ENCODE measurements at regions not wholly inside any gene's neighbourhood (a gene's known extent, or its start where the extent isn't known, plus 50 kb on each side); places are given as distances from the start of the nearest gene placed in this dataset.
"Not testable (repeated sequence)": the region's sequence is repeated elsewhere in the genome, so short reads cannot be mapped to it uniquely, and the experiment has no call there.

GRCh38 chr21:18970941-18971340 lies 567.4 kb upstream of the TMPRSS15 start:
- DNase-seq = no peak

DNA sequence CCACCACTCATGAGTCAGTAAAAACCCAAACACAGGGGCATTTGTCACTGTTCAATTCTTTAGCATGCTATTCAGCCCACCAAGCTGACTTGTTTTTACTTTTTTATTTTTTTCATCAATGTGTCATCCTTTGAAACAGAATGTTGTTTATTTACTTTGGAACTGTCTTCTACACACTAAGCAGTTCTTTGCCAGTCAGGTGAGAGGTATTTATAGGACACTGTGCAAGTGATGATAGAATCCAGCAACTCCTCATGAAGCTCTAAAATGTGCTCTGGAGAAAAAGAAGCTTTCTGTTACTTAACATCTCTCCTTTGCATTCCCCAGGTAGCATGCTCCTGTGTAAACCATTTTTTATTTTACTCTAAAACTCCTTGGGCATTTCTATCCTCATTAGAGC lies 582.0 kb upstream of the TMPRSS15 start:
- DNase-seq = no peak

DNA sequence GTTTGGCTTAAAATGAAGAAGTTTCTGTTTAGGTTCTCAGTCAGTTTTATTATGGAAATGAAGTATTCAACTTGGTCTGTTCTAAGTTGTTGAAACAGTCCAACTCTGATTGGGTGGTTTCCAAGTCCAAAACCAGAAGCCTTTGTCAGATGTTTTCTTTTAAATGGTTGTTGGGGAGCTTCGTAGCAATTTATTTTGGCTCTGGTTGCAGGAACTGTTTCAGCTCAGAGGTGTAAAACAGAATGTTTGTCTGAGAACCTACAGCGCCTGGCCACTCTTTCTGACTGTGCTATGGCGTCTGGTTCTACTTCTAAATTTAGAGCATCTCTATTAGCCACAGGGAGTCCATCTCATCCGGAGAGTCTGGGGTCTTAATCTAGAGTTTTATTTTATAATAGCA lies 582.6 kb upstream of the TMPRSS15 start:
- no peak for DNase-seq

- DNase-seq = no peak
Observed at GRCh38 chr21:18987520-18988026, 584.0 kb upstream of the TMPRSS15 start.

DNA sequence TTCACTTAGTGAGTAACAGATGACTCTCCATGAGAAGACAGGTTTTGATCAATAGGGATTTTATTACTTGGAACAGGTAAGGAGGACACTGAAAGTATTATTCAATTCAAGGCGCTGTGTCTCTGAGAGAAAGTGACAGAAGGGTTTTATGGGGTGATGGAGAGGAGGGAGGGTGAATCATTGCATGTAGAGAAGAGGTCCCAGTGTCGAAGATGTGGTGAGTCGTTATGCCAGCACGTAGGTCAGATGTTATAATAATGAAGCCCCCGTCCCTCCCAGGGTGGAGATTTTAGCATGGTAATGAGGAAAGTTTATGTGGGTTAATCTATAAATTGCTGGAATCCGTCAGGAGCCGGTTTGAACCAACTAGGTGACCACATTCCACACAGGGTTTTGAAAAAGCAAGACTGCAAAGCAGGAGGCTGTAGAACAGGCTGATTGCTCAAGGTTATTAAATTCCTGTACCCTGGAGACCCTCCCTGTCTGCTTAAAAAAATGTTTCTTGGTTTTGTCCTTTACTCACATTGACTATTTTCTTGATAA lies 586.4 kb upstream of the TMPRSS15 start:
- DNase-seq = no peak

- DNase-seq = no peak
Observed at GRCh38 chr21:18991846-18992245, 588.3 kb upstream of the TMPRSS15 start.

DNA sequence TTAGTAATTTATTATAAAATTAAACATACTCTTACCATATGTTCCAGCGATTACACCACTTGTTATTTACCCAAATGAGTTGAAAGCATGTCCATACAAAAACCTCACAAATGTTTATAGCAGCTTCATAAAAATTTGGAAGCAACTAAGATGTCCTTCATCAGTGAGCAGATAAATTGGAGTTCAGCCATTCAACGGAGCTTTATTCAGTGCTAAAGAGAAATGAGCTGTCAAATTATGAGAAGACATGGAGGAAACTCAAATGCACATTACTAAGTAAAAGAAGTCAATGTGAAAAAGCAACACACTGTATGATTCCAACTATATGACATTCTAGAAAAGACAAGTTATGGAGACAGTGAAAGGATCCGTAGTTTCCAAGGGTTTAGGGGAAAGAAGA lies 606.7 kb upstream of the TMPRSS15 start:
- no peak for DNase-seq

GRCh38 chr21:19010996-19011395 lies 607.4 kb upstream of the TMPRSS15 start:
- no peak for DNase-seq

- DNase-seq = no peak
Observed at GRCh38 chr21:19011451-19011850, 607.9 kb upstream of the TMPRSS15 start.

GRCh38 chr21:19013916-19014315 lies 610.3 kb upstream of the TMPRSS15 start:
- no peak for DNase-seq

GRCh38 chr21:19018529-19018928 lies 614.9 kb upstream of the TMPRSS15 start:
- no peak for DNase-seq

GRCh38 chr21:19022978-19023377 lies 619.4 kb upstream of the TMPRSS15 start:
- DNase-seq = no peak

- DNase-seq = no peak
Observed at GRCh38 chr21:19026911-19027310, 623.3 kb upstream of the TMPRSS15 start.

GRCh38 chr21:19029816-19030215 lies 626.2 kb upstream of the TMPRSS15 start:
- DNase-seq = no peak

- DNase-seq = no peak
Observed at GRCh38 chr21:19031953-19032352, 628.4 kb upstream of the TMPRSS15 start.

DNA sequence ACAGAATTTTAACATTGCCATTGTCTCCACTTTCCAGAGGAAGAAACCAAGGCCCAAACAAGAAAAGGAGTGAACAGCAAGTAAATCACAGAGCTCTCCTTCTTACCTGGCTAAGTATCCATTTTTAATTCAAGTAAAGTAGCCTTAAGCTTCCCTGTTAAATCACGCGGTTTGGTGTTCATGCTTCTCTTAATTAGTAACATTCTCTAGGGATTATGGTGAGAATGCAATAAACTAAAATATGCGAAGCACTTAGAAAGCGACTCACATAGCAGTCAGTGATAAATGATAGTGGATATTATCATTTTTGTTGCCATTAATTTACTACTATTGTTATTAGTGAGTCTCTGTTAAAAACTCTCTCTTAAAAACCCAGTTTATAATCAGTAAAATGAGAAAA lies 630.5 kb upstream of the TMPRSS15 start:
- DNase-seq = no peak

- DNase-seq = no peak
Observed at GRCh38 chr21:19034560-19034959, 631.0 kb upstream of the TMPRSS15 start.

- DNase-seq = no peak
Observed at GRCh38 chr21:19045876-19046275, 642.3 kb upstream of the TMPRSS15 start.

DNA sequence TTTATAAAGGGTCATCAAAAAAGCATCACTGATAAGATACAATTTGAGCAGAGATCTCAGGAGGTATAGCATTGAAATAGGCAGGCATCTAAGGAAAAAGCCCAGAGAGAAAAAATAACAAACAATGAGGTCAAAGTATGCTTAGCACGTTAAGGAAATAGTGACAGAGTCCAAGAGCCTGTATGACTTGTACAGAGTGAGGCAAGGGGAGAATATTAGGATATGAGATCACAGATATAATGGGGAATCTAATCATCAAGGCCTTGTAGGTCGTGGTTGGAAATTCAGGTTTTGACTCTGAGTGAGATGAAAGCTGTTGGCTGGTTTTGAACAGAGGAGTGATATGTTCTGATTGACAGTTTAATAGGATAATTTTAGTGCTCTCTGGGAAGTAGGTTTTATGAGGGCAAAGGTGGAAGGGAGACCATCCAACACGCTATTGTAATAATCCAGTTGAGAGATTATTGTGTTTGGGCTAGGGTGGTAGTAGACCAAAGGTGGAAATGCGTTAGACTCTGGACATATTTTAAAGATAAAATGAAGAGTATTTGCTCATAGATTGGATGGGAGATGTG lies 644.6 kb upstream of the TMPRSS15 start:
- no peak for DNase-seq

- no peak for DNase-seq
Observed at GRCh38 chr21:19049567-19049966, 646.0 kb upstream of the TMPRSS15 start.

DNA sequence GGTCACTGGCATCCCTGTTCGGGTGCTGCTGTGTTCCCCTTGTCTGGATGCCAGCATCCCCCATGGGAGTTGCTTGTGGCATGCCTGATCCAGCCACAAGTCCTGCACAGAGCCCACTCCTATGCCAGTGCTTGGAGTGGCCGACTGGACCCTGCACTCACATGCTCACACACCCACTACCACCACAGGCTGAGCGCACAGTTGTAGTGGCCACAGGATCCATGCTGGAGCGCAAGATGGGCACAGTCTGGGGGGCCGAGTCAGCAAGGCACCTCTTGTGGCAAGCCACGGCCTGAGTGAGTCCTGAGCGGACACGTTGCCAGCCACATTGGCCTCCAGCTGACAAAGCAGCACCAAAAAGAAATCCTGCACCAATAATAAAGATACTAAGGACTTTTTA lies 661.6 kb upstream of the TMPRSS15 start:
- no peak for DNase-seq

DNA sequence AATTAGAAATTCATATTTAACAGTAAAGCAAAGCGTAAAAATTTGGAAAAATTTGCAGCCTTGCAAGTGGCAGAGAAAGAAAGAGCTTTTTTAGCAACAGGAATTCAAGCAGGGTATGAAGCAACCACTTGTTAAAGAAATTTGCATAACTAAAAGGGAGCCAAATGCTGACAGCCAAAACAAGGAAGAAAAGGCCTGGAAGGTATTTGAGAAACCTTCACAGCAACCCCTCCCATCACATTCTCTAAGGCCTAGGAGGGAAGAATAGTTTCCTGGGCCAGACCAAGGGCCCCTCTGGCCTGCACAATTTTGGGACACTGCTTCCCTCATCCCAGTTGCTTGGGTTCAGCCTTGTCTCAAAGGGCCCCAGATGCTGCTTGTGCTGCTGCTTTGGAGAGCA lies 672.4 kb upstream of the TMPRSS15 start:
- no peak for DNase-seq

- DNase-seq = no peak
Observed at GRCh38 chr21:19109694-19110093, 706.1 kb upstream of the TMPRSS15 start.

DNA sequence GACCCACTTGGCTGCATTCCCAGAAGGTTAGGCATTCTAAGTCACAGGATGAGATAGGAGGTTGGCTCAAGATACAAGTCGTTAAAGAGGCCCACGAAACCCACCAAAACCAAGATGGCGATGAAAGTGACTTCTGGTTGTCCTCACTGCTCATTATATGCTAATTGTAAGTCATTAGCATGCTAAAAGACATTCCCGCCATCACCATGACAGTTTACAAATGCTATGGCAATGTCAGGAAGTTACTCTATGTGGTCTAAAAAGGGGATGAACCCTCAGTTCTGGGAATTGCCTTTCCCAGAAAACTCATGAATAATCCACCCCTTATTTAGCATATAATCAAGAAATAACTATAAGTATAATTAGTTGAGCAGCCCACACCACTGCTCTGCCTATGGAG lies 715.7 kb upstream of the TMPRSS15 start:
- DNase-seq = not testable (repeated sequence)

DNA sequence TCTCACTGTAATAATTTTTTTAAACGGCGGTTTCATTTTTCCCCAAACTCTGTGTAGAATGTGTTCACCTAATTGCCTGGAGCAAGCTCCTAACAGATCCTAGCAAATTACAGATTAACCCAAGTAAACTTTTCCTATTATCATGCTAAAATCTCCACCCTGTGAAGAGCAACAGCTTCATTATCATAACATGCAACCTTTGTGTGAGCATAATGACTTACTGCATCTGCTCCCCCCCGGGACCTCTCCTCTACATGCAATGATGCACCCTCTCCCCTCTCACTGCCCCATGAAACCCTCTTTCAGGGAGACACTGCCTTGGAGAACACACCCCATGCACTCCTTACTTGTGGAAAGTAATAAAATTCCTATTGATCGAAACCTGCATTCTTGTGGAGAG lies 717.0 kb upstream of the TMPRSS15 start:
- DNase-seq = no peak

All from SW 1271 (cell line).